H1 (cell line): ENCODE measurements at regions not wholly inside any gene's neighbourhood (a gene's known extent, or its start where the extent isn't known, plus 50 kb on each side); places are given as distances from the start of the nearest gene placed in this dataset.

Experiments
- CTCF ChIP-seq, 3 experiments: IDR thresholded peaks; 1 replicate in 2 of 3; 2 replicates in 1 of 3; pipeline versions ENCODE4 v1.5.1 to v1.6.1; 2011; ENCODE audit warnings: low read length in 3 of 3, mild to moderate bottlenecking in 3 of 3, inconsistent platforms in 2 of 3, low read depth in 1 of 3, moderate library complexity in 1 of 3; ENCODE audit not compliant: insufficient read depth in 1 of 3; ENCODE audit errors: control extremely low read depth in 1 of 3
- EP300 ChIP-seq, 2 experiments: IDR thresholded peaks; 1 replicate in 1 of 2; 2 replicates in 1 of 2; pipeline ENCODE4 v1.6.1; 2011 to 2012; ENCODE audit warnings: low read depth in 2 of 2, low read length in 2 of 2, mild to moderate bottlenecking in 2 of 2, borderline replicate concordance in 1 of 2, inconsistent platforms in 1 of 2, moderate library complexity in 1 of 2
- EZH2 ChIP-seq: fragments of 200-600 bp; sonication (generic); IDR thresholded peaks from 2 replicates; pipeline ENCODE4 v1.7.1; 2012; ENCODE audit warnings: low read depth, mild to moderate bottlenecking, moderate library complexity, low read length, inconsistent platforms; ENCODE audit not compliant: severe bottlenecking
- GTF2F1 ChIP-seq: IDR thresholded peaks from 2 replicates; pipeline ENCODE4 v1.6.1; 2012; ENCODE audit warnings: low read depth, low read length, improper control_type of control experiment, borderline replicate concordance
- JUND ChIP-seq: IDR thresholded peaks from 2 replicates; pipeline ENCODE4 v1.6.1; 2011; ENCODE audit warnings: mild to moderate bottlenecking, improper control_type of control experiment, low read length
- SP1 ChIP-seq: IDR thresholded peaks from 2 replicates; pipeline ENCODE4 v1.6.1; 2011; ENCODE audit warnings: low read depth, low read length
- TBP ChIP-seq: IDR thresholded peaks from 2 replicates; pipeline ENCODE4 v1.6.1; 2011; ENCODE audit warnings: low read depth, low read length, improper control_type of control experiment

- TF ChIP-seq EP300 (IDR thresholded peaks at IDR 0.05; ENCODE audit: borderline replicate concordance in 1 of 2, low read depth in 2 of 2, low read length in 2 of 2) (no peak), GTF2F1 (no peak), SP1 (no peak), CTCF (IDR thresholded peaks at IDR 0.05; ENCODE audit: control extremely low read depth in 1 of 3, insufficient read depth in 1 of 3, low read depth in 1 of 3, low read length in 3 of 3) (no peak), EZH2 (no peak), TBP (no peak), JUND (no peak)
Measured at GRCh38 chr11:128201009-128201408, 386.3 kb downstream of the ETS1 start.
